ENCODE measurements at regions not wholly inside any gene's neighbourhood (a gene's known extent, or its start where the extent isn't known, plus 50 kb on each side); places are given as distances from the start of the nearest gene placed in this dataset.

DNA sequence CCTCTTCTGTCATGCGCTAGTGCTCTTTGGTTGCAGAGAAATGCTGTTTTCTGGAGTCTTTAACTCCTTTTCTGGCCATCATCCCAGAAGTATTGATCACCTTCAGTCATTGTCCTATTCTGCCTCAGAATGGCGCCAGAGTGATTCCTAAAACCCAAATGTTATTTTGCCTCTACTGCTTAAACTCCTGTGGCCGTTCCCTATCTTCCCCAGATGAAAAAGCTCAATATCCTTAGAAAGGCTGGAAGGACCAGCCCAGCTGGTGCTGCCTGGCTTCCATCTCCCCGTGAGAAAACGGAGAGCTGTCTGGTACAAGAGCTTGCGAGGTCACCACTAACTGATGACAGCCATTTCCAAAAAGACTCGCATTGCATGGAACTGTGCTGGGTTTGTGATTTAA is 179.1 kb downstream of the RBM26 start:
- TF ChIP-seq EZH2 (IDR thresholded peaks at IDR 0.05; ENCODE audit: insufficient read depth, poor library complexity, severe bottlenecking) (no peak), EZH2phosphoT487 (IDR thresholded peaks at IDR 0.05; ENCODE audit: insufficient read depth, low read depth) (no peak)
